Liver (tissue), 3 donors: ENCODE measurements at regions not wholly inside any gene's neighbourhood (a gene's known extent, or its start where the extent isn't known, plus 50 kb on each side); places are given as distances from the start of the nearest gene placed in this dataset.

Source experiments
- RAD21 ChIP-seq, 2 donors: IDR thresholded peaks; 2 replicates each; pipeline ENCODE4 v1.6.1; 2016; ENCODE audit warnings: antibody characterized with exemption in 2 of 2, mild to moderate bottlenecking in 2 of 2
- RXRA ChIP-seq, 2 donors: IDR thresholded peaks; 2 replicates each; pipeline ENCODE4 v1.6.1; 2017 to 2018; ENCODE audit warnings: antibody characterized with exemption in 2 of 2, mild to moderate bottlenecking in 1 of 2
- SP1 ChIP-seq: IDR thresholded peaks from 2 replicates; pipeline ENCODE4 v1.6.1; 2018; ENCODE audit warnings: antibody characterized with exemption, mild to moderate bottlenecking
- TF ChIP-seq, protein P1 (sequence below): IDR thresholded peaks from 2 replicates; pipeline ENCODE4 v1.6.1; 2016; ENCODE audit warnings: antibody characterized with exemption
- TF ChIP-seq, protein P2 (sequence below): fragments of 150-350 bp; IDR thresholded peaks from 2 replicates; pipeline ENCODE4 v1.5.1; 2017; ENCODE audit warnings: improper control_type of control experiment, low read depth, low read length; ENCODE audit not compliant: missing input control
- donor health status: healthy.
- donor health status: healthy.

DNA sequence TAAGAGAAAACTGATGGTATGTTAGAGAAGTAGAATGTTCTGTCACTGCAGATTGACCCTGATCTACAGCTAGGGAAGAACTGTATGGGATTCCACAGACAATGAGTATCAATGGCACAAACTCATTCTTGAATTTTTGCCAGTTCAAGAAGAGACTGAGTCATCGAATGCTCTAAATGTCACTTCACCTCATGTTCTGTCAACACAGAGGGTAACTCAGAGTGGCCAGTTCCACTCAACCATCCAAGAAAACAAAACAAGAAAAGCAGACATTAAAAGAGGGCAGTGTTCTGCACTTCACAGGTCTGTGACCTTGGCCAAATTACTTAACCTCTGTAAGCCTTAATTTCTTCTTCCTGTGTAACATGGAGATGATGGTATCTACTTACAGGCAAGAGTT, 132.2 kb upstream of the HMHB1 start:
- TF ChIP-seq, protein P1, sequence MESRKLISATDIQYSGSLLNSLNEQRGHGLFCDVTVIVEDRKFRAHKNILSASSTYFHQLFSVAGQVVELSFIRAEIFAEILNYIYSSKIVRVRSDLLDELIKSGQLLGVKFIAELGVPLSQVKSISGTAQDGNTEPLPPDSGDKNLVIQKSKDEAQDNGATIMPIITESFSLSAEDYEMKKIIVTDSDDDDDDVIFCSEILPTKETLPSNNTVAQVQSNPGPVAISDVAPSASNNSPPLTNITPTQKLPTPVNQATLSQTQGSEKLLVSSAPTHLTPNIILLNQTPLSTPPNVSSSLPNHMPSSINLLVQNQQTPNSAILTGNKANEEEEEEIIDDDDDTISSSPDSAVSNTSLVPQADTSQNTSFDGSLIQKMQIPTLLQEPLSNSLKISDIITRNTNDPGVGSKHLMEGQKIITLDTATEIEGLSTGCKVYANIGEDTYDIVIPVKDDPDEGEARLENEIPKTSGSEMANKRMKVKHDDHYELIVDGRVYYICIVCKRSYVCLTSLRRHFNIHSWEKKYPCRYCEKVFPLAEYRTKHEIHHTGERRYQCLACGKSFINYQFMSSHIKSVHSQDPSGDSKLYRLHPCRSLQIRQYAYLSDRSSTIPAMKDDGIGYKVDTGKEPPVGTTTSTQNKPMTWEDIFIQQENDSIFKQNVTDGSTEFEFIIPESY, result no peak
- no peak for TF ChIP-seq SP1
- TF ChIP-seq RXRA (IDR thresholded peaks at IDR 0.05), result no peak
- no peak for TF ChIP-seq RAD21 (IDR thresholded peaks at IDR 0.05)
- TF ChIP-seq, protein P2, sequence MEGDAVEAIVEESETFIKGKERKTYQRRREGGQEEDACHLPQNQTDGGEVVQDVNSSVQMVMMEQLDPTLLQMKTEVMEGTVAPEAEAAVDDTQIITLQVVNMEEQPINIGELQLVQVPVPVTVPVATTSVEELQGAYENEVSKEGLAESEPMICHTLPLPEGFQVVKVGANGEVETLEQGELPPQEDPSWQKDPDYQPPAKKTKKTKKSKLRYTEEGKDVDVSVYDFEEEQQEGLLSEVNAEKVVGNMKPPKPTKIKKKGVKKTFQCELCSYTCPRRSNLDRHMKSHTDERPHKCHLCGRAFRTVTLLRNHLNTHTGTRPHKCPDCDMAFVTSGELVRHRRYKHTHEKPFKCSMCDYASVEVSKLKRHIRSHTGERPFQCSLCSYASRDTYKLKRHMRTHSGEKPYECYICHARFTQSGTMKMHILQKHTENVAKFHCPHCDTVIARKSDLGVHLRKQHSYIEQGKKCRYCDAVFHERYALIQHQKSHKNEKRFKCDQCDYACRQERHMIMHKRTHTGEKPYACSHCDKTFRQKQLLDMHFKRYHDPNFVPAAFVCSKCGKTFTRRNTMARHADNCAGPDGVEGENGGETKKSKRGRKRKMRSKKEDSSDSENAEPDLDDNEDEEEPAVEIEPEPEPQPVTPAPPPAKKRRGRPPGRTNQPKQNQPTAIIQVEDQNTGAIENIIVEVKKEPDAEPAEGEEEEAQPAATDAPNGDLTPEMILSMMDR, result no peak
